Islet of Langerhans (tissue), 1 donor: ENCODE measurements at regions not wholly inside any gene's neighbourhood (a gene's known extent, or its start where the extent isn't known, plus 50 kb on each side); places are given as distances from the start of the nearest gene placed in this dataset.

Experiments
- FAIRE-seq: peaks from one replicate; lab custom pipeline; 2011; peaks lifted over from hg19 to GRCh38; lab: Jason Lieb, UNC

DNA sequence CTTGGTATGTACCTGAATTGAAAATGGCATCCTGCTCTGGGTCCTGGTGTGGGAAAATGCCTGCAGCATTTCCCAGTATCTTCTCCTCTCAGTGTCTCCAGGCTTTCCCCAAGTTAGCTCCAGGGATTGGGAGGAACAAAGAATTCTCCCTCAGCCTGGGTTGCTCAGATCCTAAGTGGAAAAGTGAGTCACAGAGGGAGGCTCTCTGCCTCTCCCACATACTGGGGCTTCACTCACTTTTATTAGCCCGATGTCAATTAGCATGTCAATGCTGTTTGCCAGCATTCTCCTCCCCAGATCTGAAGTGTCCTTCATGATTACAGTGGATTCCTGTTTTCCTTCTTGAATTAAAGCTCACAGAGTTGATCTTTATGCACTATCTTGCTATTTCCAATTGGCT is 655.0 kb downstream of the EPHA3 start:
- no peak for FAIRE-seq

DNA sequence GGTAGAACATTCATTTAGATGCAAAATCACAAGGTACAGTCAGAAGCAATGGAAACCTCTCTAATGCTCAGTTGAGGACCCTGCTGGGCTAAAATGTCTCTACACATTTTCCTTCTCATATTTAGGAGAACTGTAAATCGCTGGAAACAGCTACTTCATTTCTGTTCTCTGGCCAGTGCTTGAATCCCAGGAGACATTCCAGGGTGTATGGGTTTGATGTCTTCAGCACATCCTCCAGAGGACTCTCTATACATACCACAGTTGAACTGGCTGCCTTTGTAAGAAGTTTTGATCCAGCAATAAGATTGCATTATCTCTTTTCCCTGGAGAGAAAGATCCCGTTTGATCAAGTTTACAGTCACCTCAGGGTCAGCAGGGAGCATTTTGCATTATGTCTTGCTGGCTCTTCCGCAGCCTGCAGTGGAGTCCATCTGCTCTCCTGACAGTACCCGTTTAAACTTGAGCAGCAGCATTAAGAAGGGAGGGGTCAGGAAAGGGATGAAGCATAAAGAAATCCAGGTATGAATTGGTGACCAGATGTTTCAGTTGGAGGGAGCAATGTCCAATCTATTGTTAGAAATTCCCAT is 676.0 kb downstream of the EPHA3 start:
- no peak for FAIRE-seq

DNA sequence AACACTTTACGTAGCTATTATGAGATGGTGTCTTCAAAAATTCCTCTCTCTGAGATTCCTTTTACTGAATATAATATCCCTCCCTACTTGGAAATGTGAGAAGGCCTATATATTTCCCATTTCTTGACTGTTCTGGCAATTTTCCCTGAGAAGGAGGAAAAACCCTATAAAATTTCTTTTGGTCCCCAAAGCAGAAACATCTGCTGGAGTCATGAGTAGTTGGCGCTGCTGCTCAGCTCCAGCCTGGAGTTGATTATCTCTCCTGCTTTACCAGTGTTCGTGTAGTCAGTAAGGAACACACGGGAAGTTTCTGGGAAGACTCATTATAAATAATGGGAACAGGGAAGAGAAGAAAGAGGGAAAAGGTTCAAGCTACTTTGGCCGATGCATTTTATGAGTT is 680.1 kb downstream of the EPHA3 start:
- FAIRE-seq = no peak

DNA sequence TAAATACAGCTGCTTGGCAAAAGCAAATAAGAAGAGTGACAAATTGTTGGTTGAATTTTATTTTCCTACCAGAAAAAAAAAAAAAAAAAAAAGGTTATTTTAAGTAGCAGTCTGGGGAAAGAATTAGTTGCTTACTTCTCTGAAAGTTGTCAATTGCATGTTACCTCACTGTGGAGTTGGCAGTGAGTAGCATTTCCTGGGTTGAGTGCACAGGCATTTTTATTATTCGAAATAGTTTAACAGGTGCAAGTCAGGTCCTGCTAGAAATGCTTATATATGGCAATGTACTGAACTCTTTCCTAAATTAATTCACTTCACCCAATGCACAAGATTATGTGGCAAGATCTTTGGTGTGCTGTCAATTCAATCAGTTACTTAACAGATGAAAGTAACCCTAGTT is 680.6 kb downstream of the EPHA3 start:
- no peak for FAIRE-seq

DNA sequence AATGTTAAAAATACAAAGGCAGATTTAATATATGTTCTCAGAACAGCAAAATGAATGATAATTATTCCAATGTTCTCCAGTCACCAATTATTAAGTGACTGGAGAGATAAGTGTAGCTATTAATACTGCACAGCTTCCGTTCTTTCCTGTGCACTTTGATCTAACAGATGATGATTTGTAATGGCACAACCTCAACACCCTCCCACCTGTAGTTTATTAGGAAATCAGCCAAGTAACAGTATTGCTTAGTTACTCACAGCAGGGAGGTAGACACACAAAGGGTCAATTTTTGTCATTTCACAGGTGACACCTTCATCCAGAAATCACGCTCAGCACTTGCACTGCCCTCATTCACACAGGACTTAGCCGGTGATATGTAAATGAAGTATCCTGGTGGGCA is 688.1 kb downstream of the EPHA3 start:
- FAIRE-seq = no peak

DNA sequence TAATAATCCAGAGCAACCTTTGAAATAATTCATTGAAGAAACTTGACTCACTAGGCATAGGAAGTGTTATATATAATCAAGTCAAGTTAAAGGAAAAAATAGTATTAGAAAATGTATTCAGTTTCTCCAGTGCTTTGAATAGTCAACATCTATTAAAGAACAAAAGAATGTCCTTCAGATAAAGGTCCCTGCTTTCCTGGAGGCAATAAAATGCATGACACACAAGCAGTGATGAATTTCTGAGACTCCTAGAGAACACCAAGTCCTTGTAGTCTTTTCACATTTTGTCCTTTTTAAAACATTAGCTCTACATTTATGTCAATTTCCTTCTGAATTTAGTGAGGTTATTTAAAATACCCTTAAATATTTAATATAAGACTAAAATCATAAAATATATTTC is 695.5 kb downstream of the EPHA3 start:
- no peak for FAIRE-seq

DNA sequence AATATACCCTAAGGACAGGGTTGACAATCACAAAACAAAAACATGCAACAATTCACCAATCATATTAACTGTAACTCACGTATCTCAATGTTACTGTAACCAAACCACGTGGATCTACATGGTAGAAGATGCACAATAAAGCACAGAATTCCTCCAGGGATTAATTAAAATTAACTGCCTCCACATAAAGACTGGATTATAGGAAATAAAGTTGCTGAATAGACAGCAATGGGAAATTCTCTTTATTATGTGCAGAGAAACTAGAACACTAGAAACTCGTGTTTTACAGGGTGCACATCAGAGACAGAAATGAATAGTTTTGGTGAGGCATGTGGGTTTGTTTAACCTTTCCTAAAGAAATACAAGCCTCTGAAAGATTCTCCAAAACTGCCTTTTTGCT is 696.3 kb downstream of the EPHA3 start:
- no peak for FAIRE-seq

DNA sequence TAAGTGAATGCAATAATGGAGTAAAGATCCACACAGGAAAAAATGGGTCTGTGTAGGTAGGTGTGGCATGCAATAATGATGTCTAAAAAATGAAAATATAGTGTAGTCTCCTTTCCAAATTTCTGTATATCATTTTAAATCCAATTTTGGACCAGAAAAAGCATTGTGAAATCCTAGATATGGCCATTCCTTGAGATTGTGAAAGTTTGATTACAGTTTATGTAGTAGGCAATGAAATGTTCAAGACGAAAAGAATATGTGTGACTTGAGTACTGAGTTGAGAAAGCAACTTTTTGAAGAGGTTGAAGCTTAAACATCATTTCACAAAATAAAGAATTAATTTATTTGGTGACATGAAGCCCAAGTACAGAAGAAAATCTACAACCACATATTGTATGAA is 698.7 kb downstream of the EPHA3 start:
- no peak for FAIRE-seq

DNA sequence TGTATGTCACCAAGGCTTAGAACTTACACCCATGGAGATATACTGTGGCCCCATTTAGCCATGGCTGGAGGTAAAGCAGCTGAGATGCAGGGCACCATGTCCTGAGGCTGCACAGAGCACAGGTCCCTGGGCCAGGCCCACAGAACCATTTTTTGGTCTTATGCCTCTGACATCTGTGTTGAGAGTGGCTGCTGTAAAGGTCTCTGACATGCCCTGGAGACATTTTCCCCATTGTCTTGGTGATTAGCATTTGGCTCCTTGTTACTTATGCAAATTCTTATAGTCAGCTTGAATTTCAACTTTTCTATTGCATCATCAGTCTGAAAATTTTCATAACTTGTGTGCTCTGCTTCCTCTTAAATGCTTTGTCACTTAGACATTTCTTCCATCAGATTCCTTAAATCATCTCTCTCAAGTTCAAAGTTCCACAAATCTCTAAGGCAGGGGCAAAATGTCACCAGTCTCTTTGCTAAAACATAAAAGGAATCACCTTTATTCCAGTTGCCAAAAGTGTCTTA is 701.3 kb downstream of the EPHA3 start:
- FAIRE-seq = no peak

DNA sequence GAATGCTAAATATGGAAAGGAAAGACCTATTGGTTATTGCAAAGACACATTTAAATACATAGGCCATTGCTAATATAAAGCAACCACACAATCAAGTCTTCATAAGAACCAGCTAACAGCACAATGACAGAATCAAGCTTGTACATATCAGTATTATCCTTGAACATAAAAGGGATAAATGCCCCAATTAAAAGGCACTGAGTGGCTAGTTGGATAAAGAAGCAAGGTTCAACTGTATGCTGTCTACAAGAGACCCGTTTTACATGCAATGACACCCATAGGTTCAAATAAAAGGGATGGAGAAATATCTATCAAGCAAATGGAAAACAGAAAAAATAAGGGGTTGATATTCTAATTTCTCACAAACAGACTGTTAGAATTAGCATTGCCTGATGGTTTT is 706.1 kb downstream of the EPHA3 start:
- no peak for FAIRE-seq

DNA sequence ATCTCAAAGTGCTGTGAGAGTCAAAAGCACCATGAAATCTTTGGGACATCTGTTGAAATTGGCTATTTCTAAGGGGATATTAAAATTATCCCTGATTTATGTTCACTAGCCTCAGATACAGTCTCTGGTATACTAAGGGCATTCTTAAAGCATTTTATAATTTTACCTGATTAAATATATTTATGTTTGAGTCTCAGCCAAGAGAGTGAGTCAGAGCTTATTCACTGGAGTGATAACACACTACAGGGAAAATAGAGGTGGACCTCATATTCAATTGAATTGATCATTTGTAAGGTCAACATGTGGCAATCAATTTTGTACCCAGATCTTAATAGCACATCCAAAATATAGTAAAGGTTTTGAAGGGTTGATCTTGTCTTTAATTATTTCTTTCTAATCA is 733.6 kb downstream of the EPHA3 start:
- FAIRE-seq = no peak

DNA sequence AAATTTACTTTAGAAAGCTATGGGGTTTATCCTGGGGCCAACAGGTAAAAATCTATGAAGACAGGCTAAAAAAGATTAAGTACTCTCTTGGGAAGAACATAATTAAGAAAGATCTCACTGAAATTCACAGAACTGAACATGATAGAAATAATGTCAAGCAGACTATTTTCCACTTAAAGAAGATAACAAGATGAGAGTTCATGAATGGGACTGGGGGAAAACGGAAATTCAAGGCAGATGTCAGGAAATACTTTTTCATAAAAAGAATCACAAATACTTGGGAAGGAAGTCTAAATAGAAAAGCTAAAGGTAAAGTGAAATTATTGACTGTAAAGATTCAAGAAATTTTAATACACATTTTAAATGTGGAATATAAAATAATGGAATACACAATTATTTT is 737.6 kb downstream of the EPHA3 start:
- no peak for FAIRE-seq

DNA sequence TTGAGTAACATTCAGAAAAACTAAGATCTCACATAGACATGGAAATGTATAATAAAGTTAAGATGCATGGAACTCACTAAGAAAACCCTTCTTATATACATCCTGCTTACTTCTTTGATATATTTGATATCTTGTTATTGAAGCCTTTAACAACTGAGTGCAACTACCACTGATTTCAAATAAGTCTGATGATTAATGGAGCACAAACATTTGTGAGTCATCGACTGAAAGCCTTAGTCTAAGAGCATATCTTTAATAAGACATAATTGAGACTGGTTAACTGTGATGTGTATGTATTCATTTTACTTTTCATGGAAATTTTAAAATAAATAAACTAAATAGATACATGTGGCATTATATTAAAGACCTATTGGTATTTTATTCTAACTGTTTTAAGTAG is 740.5 kb downstream of the EPHA3 start:
- no peak for FAIRE-seq

DNA sequence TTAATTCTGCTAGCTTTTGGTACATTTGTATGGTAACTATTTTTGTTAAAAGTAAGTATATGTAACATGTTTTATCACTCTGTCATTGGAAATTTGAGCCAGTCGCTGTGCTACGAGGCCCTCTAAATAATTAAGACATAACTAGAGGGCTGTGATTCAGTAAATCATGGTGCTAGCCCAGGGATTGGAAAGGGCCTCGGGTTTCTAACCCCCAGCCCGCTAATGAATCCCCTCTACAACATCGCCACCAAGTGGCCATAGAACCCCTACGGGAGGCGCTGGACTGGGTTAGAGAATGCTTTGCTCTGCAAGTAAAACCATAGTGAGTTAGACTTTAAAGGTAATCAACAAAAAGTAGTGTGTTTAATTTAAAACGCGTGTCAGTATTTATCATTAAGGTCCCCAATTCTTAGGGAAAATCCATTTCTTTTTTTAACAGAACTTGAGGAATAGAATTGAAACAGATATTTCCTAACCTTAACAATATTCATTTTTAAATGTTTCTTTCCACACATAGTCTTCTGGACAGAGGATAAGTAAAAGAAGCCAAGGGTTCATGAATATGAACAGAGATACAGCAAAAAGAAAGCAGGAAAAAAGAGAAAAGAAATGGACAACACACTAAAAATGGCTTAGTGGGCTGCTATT is 744.7 kb downstream of the EPHA3 start:
- FAIRE-seq = no peak

DNA sequence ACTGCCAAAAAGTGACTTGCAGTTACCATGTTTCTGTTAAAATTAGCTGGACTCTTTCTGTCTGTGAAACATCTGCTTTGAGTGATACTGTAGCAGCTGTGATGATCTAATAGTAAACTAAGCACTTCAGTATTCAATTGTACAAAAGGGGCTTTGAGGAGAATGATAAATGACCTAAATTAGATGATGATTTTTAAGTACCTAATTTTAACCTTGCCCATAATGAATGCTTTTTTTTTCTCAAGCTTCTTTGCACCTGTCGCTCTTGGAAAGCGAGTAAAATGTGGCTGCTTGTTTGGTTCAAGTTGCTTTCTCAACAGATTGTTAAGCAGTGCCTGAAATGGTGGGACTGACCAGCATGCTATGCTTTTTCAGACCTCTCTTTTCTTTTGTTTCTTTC is 752.3 kb downstream of the EPHA3 start:
- FAIRE-seq = no peak

DNA sequence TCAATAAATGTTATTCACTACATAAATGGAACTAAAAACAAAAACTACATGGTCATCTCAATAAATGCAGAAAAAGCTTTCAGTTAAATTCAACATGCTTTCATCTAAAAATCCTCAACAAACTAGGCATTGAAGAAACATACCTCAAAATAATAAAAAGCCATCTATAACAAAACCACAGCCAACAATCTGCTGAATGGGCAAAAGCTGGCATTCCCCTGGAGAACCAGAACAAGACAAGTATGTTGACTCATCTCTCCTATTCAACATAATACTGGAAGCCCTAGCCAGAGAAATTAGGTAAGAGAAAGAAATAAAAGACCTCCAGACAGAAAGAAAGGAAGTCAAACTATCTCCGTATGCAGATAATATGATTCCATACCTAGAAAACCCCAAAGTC is 759.9 kb downstream of the EPHA3 start:
- no peak for FAIRE-seq

DNA sequence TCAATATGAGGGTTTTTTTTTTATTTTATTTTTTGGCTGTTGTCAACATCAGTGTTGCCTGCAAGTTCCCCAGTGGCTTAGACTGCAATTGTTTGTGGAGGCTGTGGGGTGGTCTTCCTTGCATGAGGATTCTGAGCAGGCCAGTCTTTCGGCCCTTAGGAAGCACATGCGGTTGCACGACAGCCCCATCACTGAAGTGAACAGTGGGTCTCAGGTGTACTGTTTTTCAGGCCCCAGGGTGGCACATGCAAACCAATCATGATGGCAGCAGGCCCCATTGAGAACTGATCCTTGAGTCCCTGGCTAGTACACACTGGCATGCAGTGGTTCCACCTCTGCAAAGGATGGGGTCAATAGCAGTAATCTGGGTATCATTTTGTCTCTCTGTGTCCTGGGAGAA is 768.7 kb downstream of the EPHA3 start:
- FAIRE-seq = no peak

DNA sequence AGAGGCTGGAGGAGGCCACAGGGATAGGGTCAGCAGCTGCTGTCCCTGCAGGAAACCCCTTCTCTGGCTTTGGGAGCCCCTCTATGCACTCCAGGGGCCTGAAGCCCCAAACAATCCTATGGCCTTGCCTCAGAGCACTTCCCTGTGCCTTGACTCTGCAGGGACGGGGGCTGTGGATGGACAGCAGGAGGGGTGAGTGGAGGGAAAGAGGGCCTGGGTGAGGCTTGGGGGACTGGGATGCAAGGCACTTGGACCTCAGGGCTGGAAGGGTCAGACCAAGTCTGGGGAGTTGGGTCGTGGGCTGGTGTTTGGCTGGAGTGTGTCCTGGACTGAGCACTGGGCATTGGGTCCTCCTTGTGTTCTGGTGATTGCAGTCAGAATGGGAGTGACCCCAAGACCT is 769.8 kb downstream of the EPHA3 start:
- no peak for FAIRE-seq

DNA sequence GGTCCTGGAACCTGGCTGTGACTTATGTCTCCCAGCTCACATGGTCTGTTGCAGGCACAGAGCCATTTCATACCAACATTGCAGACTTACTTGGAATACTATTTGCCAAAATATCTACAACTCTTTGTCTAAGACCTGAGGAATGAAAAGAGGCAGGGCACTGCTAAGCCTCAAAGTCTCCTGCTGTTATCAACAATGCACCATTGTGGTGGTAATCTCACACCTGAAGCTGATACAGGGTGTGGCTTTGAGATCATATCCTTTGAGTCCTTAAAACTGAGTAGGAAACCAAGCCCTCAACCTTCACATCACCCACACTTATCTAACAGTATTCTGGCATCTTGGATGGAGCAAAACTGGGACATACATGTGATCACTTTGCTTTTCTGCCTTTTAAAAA is 782.0 kb downstream of the EPHA3 start:
- no peak for FAIRE-seq

DNA sequence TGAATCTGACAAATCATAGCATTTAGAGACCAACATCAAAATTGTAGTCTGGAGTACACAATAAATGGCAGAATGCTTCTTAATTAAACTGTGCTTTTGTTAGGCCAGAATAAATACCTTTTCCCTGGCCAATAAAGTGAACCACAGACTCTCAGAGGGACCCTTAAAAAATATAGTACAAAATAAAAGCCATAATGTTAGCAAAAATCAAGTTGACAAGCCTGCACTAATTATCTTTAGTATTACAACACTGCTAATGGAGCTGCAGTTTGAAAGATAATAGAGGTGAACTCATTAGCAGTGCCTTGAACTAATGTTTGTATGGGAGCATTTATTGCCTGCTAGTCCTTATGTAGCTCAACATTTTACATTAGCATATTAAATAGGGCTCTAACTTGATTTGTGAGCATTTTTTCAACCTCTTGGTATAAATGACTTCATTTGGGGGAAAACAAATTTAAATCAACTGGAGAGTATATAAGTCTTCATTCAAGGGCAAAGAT is 801.3 kb downstream of the EPHA3 start:
- no peak for FAIRE-seq

DNA sequence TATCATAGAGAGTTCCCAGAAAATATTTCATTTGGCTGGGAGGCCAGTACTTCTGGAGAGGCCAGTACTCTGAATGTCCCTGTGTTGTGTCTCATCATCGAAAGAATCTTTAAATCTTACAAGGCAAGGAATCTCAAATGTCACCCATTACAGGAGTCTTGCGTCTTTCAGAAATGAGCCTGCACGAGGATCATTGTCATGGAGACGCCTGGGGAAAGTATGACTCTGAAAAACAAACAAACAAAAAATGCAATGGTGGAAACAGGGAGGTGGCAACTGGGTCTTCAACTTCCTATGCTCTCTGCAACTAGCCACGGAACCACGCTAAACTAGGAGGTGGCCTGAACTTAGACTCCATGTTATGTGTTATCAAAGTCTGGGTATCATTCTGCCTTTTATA is 804.6 kb downstream of the EPHA3 start:
- FAIRE-seq = no peak

DNA sequence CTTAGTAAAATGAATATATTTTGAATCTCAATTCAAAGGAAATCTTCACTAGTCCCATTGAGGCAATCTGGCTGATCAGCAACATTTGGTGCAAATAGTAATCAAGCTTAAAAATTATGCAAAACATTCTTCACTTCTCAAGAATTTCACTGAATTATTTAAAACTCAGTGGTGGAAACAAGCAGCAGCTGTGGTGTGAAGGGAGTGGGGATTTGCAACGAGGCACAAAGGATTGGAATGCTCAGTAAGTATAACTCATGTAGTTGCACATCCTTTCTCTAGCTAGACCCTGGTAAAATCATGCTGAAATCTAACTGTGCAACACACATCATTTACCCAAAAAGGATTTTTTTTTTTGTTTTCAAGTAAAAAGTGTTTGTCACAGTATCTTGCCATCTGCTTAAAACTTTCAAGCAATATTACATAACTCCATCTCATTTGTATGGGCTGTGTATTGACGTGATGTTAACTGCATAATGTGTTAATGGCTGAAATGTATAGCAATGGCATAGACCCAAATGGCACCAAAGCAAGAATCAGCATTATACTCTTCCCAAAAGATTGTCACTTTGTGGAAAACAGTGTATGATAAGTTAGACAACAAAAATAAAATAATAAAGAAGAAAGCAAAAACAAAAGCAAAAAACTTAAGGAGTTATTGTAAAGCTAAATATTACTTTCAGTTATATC is 816.6 kb downstream of the EPHA3 start:
- FAIRE-seq = no peak

DNA sequence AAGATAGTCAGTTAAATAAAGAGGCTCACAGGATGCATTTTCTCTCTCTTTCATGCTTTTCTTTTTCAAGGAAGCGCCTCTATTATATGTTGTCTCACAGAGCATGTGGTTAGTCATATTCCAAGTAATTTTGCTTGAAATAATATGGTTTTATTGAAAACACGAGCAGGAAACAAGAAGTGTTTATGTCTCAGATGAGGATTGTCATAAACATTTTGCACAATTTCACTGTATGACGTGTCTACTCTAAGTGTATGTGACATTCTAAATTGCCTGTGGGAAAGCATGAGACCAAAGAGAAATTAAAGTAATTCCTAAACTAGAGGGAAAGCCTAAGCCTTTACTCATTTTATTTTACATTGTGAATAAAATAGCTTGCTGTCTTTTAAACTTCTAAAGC is 818.6 kb downstream of the EPHA3 start:
- no peak for FAIRE-seq

DNA sequence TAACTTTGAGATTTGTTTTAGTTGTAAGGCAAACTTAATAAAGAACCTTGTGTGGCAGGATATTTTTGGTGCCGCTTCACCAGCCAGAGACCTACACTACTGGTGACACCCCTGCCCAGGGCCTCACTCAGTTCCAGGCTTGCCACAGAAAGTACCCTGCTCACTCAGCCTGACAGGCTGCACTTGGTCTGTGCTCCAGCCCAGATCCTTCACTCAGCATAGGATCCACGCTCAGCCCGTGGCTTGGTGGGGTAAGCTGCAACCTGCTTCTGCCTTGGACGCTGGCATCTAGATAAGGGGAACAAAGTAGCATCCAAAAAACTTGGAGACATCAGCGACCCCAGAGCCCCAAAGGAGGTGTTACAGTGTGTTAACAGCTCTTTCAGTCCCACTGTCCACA is 825.5 kb downstream of the EPHA3 start:
- no peak for FAIRE-seq
